Stomach (tissue), 4 donors: ENCODE measurements at regions not wholly inside any gene's neighbourhood (a gene's known extent, or its start where the extent isn't known, plus 50 kb on each side); places are given as distances from the start of the nearest gene placed in this dataset.

Experiments
- EP300 ChIP-seq: sonication (generic); formaldehyde crosslinking; IDR thresholded peaks from one replicate; pipeline ENCODE4 v1.6.1; 2017; ENCODE audit warnings: antibody characterized with exemption
- POLR2A ChIP-seq, 4 donors: fragments of 450-650 bp; IDR thresholded peaks; one replicate each; pipeline ENCODE4 v1.6.1; 2016; ENCODE audit warnings: antibody characterized with exemption in 4 of 4, control low read depth in 2 of 4, mild to moderate bottlenecking in 1 of 4, moderate library complexity in 1 of 4
- POLR2AphosphoS5 ChIP-seq, 3 donors: sonication (generic); formaldehyde crosslinking; IDR thresholded peaks; one replicate each; pipeline ENCODE4 v1.6.1; 2016; ENCODE audit warnings: antibody characterized with exemption in 3 of 3
- TF ChIP-seq, protein P1 (sequence below), 7 experiments: fragments of 450-650 bp in 4 of 7; fragments of 200-600 bp in 3 of 7; sonication (generic) in 3 of 7; IDR thresholded peaks; one replicate each; pipeline ENCODE4 v1.5.1; 2016 to 2019; ENCODE audit warnings: antibody characterized with exemption in 7 of 7, control low read depth in 2 of 7, mild to moderate bottlenecking in 1 of 7

DNA sequence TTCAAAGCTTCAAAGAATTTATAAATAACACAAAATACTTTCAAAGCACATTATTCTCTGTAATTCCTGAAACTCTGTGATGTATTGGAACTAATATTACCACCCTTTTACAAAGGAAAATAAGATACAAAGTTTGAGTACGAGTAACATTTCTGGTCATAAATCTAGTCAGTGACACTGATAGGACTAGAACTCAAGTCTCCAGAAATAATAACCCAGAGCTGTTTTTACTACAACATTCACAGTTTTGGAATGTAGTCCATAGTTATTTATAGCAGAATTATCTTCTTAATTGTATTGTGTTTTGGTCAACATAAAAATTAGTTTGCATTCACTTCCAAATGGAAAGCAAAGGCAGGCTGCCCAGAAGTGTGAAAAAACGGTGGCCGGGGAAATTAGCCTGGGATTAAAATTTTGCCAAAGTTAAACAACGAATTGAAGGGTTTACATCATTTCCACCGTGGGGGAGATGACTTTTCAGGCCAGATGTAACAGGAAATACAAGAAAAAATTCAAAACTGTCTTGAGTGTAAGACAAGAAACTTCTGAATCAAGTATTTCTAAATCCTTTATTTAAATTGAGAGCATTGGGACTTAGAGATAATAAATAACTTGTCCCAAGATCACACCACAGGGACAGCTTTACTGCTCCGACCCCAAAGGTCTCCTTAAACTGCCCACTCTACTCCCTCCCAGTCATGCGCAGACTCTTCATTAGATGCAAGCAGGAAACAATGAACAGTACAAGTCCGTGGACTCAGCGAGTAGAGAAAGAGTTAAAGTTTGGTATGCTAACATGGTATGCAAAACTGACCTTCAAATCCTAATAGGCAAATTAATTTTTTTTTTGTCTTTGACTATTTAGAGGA lies 74.3 kb upstream of the VGLL4 start:
- TF ChIP-seq, protein P1, sequence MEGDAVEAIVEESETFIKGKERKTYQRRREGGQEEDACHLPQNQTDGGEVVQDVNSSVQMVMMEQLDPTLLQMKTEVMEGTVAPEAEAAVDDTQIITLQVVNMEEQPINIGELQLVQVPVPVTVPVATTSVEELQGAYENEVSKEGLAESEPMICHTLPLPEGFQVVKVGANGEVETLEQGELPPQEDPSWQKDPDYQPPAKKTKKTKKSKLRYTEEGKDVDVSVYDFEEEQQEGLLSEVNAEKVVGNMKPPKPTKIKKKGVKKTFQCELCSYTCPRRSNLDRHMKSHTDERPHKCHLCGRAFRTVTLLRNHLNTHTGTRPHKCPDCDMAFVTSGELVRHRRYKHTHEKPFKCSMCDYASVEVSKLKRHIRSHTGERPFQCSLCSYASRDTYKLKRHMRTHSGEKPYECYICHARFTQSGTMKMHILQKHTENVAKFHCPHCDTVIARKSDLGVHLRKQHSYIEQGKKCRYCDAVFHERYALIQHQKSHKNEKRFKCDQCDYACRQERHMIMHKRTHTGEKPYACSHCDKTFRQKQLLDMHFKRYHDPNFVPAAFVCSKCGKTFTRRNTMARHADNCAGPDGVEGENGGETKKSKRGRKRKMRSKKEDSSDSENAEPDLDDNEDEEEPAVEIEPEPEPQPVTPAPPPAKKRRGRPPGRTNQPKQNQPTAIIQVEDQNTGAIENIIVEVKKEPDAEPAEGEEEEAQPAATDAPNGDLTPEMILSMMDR (IDR thresholded peaks at IDR 0.05): no peak
- TF ChIP-seq POLR2AphosphoS5 (IDR thresholded peaks at IDR 0.05) (peak in 1 of 3 donors; percentile 1), POLR2A (IDR thresholded peaks at IDR 0.05) (no peak), EP300 (no peak)
